ENCODE measurements at regions not wholly inside any gene's neighbourhood (a gene's known extent, or its start where the extent isn't known, plus 50 kb on each side); places are given as distances from the start of the nearest gene placed in this dataset.

DNA sequence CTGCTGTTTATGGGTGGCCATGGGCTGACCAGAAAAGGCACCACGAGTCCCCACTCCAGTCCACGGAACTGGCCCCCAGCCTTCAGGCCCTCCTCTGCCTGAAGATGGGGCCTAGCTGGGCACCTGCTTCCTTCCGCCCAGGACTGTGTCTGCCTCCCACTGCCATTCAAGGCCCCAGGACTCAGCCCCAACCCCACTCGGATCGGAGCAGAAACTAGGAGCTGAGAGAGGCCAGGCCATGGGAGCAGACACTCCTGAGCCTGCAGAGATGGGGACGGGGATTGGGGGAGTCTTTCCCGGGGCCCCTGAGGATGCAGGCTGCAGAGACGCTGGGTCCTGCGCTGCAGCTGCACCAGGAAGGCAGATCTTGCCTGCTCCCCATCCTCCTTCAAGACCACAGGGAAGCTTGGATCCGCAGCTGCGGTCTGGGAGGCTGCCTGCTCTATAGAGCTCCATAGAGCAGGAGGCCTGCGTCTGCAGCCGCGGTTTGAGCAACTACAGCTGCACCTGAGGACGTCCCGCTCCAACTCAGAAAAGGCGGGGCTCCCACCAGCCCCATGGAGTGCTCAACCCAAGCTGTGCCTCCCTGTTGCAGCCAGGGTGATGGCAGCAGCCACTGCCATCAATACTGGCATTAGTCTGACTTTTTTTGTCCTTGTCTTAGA lies 383.9 kb upstream of the TMCO5A start:
- DNase-seq (ENCODE audit: insufficient read length, low spot score) (no peak), FAIRE-seq (no peak)

DNA sequence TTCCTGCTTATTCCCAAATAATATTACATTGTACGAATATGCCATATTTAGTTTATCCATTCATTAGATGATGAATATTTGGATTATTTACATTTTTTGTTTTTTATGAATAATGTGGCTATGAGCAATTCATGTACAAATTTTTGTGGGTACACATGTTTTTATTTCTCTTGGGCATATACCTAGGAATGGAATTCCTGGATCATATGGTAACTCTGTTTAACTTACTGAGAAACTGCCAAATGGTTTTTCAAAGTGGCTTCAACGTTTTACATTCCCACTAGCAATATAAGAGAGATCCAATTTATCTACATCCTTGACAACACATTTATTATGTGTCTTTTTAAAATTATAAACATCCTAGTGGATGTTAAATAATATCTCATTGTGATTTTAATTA lies 362.0 kb upstream of the TMCO5A start:
- DNase-seq (ENCODE audit: insufficient read length, low spot score) (no peak), FAIRE-seq (no peak)

DNA sequence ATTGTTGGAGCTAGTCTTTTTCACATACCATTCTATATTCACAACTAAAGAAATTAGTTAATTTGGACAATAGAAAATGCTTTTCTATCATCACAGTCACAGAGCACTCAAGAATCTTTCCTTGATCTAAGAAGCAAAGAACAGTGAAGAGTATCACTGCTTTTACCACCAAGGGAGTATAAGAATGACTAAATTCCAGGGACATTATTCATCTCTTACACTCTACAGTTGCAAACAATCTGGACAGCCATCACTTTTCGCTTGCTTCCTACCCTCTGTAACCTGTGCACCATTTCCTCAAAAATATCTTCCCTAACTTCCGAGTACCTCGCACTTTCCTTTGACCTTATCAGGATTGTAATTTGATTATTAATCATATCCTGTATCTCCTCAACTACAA lies 359.5 kb upstream of the TMCO5A start:
- FAIRE-seq: no peak
- no peak for DNase-seq (ENCODE audit: insufficient read length, low spot score)

DNA sequence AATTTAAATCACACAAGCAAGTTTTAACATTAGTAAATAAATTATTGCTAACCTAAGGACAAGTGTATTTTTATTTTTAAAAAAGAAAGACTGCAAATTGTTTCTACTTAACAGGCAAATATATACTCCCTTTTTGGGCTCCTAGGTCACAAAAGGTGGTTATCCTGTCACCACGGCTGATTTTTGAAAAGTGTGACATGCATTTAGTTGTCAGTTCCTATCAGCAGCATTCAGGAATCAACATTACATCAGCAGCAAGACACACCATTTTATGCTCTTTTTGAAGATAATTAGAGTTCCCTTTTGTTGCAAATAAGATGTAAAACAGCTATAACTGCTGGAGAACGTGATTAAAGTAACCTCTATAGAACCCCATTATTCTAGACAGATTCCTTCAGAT lies 357.5 kb upstream of the TMCO5A start:
- FAIRE-seq (no peak), DNase-seq (ENCODE audit: insufficient read length, low spot score) (no peak)

DNA sequence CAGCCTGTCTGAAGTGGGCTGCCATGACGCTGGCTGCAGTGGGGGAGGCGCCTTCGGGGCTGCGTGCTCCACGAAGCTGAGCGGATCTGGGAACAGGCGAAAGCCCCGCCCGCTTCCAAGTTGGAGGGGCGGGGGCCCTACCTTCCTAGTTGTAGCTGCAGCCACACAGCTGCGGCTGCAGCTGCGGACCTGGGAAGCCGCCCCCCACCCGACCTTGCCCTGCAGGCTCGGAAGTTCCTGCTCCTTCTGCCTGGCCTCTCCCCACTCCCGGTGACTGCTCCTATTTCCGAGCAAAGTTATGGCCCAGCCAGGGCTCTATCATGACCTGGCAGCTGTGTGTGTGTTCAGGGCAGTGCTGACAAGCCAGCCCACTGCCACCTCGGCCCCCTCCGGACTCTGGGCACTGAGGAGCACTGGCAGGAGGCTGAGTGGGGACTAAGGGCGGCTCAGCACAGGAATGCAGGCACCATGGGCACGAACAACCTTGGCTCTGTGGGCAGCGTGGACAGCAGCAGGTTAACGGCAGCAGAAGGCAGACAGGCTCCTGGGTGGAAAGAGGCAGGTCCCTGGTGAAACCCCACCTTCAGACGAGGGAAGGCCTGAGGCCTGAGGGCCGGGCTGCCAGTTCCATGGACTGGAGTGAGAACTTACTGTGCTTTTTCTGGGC lies 352.4 kb upstream of the TMCO5A start:
- FAIRE-seq: no peak

DNA sequence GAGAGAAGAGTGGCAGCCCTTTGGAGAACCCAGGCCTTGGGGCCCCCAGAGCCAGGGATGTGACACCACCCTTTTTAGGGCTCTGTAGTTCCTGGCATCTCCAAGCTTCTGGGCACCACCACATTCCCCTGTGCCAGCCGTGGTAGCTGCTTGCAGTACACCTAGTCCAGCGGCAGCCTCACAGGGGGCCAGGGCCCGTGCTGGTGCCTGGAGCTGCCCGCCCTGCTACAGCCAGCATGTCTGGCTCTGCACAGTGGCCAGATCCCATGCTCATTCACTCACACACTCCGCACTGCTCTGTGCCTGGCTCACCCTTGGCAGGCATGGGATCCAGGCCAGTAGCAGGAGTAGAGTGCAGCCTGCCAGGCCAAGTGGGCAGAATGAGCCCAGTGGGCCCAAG lies 351.6 kb upstream of the TMCO5A start:
- DNase-seq (ENCODE audit: insufficient read length, low spot score) (no peak), FAIRE-seq (no peak)

More for the DNA sequence above, 352.4 kb upstream of the TMCO5A start:
- DNase-seq (ENCODE audit: insufficient read length, low spot score): no peak

DNA sequence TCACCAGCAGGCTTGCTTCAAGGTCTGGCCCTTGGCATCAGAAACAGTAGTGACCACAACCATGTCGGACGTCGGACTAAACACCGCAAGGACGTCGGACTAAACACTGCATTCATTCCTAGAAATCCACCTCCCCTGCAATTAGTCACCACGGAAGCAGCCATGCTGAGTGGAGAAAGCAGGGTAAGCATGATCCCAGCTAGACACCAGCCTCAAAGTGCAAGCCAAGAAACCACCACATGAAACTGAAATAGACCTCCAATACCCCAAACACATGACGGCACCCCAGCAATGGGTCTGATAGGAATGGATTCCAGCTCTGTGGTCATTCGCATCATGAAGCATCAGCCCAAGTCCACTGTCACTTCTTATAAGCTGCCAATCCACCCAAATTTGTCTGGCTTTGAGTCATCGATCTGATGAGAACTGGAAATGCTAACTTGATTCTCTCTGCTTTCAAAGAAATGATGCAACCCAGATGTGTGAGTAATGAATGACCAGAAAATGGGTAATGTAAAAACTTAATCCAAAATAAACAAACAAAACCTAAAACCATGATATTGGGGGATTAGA lies 348.3 kb upstream of the TMCO5A start:
- FAIRE-seq (no peak), DNase-seq (ENCODE audit: insufficient read length, low spot score) (no peak)

DNA sequence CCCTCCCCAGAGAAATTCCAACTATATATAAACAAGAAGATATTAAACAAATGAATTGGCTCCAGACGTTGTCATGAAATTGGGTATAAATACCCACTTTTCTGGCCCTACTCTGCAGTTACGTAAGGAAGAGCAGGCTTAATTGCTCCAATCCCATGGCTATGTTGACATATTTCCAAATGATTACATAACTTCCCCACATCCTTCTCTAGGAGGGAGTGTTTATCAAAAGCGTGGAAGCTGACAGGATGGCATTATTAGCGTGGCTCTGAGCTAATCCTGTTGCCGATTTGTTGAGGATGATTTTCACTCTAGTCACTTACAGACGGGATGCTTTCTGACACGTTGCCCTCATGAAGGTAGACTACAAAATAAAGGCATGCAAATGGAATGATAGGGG lies 347.5 kb upstream of the TMCO5A start:
- no peak for FAIRE-seq
- DNase-seq (ENCODE audit: insufficient read length, low spot score): no peak

DNA sequence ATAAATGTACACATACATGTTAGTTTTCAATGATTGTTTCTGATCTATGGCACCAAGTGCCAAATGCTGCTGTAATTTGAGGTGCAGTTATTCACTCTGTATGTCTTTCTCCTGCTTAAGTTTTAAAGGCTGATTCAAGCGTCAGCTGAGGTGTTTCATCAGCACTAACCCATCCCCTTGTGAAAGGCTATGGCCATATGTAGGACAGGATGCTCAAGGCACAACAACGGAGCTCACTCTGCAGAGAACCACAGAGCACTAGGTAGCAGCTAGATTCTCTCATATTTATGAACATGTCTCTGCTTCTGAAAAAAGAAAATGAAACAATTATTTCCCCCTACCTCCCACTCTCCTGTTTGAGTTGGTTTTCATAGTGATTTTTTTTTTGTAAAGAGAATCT lies 340.0 kb upstream of the TMCO5A start:
- DNase-seq (ENCODE audit: insufficient read length, low spot score): no peak
- FAIRE-seq: no peak

DNA sequence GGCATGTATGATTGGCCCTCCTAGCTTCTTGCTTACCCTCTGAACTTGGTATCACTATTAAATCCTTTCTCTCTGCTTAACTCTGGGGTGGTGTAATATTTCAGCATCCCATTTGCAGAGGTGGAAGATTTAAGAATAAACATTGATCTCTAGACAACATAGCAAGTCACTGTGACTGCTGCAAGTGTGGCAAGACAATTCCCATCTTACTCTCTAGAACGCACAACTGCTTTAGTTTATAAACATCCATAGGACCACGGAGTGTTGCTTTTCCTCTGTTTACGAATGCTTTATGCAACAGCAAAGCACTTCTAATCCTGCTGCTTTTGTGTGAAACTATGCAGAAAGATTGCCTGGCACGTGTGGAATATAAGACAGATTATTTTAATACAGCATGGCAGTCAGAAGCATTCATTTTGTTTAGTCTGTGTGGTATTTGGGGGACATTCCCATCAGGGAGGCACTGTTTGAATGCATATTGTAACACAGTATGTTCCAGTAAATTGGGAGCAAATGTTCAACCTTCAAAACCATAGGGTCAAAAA lies 338.9 kb upstream of the TMCO5A start:
- DNase-seq (ENCODE audit: insufficient read length, low spot score) (no peak), FAIRE-seq (no peak)

DNA sequence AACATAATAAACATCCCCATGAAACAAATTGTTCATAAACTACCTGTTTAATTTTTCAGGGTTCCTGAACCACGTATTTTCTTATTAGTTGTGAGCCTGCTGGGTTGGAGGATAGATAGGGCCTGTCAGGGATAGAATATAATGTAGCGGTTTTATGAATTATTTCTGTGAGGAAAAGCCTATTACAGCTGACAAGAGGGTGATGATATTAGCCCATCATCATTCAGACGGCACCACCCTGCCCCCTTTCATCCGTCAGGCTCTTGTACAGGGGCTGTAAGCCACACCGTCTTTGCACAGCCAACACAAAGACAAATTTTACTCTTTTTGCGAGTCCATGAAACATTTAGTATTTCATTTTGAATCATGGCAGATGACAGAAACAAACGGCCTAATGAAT lies 335.3 kb upstream of the TMCO5A start:
- DNase-seq (ENCODE audit: insufficient read length, low spot score): no peak
- no peak for FAIRE-seq

DNA sequence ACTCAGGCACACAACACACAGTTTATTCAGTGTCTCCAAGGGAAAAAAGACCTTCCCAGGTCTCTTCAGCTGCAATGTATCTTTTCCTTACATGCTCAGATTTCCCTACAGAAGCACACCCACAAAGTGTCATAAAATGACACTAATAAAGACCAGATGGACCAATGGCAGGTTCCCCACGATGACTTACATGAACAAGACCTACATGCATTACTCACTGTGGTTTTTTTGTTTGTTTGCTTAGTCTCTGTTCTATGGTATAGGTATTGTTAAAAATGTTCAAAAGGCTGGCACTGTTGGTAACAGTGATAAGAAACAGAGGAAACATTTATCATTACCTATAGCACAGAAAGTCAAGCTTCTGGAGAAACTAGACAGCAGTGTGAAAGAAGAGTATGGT lies 318.2 kb upstream of the TMCO5A start:
- FAIRE-seq (no peak), DNase-seq (ENCODE audit: insufficient read length, low spot score) (no peak)

DNA sequence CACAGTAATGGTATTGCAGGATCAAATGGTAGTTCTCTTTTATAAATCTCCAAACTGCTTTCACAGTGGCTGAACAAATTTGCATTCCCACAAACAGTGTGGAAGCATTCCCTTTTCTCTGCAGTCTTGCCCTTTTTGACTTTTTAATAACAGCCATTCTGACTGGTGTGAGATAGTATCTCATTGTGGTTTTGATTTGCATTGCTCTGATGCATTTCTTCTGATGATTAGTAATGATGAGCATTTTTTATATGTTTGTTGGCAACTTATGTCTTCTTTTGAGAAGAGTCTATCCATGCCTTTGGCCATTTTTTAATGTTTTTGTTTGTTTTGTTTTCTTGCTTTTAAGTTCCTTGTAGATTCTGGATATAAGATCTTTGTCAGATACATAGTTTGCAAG lies 316.1 kb upstream of the TMCO5A start:
- DNase-seq (ENCODE audit: insufficient read length, low spot score) (no peak), FAIRE-seq (no peak)

DNA sequence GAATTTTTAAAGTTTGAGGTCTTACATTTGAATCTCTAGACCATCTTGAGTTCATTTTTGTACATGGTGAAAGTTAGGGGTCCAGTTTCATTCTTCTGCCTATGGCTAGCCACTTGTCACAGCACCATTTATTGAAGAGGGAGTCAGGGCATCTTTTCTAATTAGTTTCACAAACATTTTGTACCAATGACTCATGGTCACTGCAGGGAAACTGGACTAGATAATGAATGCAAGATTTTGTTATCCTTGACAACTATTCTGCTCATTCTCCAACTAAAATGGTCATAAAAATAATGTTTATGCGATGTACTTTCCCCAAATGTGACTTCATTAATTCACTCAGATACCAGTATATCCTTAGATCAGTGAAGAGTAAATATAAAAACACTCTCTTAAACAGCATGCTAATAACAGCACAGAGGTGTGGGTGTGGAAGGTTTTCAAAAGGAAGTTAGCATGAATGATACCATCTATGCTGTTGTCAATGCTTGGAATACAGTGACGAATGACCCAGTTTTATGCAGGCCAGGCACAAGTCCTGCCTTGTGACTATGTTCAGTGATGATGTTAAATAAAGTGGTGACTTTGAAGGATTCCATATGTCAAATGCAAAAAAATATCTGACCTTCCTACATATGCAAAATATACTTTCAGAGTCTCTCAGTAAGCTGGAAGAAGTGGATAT lies 314.9 kb upstream of the TMCO5A start:
- DNase-seq (ENCODE audit: insufficient read length, low spot score) (no peak), FAIRE-seq (no peak)

DNA sequence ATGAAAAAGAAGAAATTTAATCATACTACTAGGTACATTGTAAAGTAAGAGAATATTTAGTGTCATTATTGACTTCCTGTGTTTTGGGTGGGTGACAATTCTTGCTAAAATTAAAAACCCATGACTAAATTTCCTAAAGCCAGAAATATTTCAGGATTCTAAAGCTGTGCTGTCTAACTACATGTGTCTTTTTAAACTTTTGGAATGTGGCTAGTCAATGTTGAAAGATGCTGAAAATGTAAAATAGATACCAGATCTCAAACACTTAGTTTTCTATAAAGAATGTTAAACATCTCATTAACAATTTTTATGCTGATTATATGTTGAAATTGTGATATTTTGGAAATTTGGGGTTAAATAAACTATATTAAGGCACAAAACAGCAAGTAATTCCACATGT lies 308.9 kb upstream of the TMCO5A start:
- no peak for DNase-seq (ENCODE audit: insufficient read length, low spot score)
- no peak for FAIRE-seq

DNA sequence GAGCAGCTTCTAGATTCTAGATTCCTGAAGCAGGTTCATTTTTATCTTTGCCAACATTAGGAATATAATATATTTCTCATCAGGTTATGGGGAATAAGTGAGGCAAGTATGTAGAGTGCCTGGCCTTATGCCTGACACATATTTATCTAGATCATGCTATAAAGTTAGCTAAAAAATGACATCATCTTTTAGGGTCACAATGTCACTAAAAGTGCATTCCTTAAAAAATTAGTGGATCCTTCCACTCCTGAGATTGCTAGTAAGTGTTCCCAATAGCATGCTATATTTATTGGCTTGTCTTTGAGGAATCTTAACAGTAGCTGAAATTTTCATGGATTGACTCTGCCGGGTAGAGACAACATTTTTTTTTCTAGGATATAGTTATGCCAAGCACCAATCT lies 305.9 kb upstream of the TMCO5A start:
- FAIRE-seq: no peak
- DNase-seq (ENCODE audit: insufficient read length, low spot score): no peak

DNA sequence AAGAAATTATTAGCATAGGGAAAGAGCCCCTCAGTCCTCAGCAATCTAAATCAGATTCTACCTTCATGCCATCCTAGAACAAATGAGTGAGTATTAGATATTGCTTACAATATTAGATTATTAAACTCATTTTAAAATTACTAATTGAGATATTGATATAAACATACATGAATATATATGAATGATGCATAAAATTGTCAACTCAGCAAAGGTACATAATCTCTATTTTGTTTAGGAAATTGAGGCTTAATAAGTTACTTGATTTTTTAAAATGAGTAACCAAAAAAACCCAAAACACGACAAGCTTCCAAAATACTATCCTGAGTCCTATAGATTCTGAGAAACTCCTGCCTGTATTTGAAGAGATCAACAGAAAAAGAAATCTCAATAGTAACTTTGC lies 297.7 kb upstream of the TMCO5A start:
- no peak for DNase-seq (ENCODE audit: insufficient read length, low spot score)
- FAIRE-seq: no peak

DNA sequence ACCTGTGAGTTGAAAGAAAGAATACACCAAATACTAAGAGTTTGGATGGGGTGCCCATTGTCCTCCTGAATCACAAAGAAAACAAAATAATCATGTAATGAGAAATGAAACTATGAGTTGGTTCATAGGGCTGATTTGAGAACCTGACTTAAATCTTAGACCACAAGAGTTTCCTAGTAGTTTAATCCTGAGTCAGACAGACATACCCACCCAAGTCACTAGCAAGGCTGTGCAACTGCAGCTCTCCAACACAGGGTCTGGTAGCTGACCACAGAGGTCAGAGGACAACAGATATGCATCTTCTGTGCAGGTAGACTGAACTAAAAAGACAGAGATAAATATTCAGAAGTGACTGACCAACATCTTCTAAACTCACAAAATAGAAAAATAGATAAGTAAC lies 296.3 kb upstream of the TMCO5A start:
- DNase-seq (ENCODE audit: insufficient read length, low spot score) (no peak), FAIRE-seq (no peak)

DNA sequence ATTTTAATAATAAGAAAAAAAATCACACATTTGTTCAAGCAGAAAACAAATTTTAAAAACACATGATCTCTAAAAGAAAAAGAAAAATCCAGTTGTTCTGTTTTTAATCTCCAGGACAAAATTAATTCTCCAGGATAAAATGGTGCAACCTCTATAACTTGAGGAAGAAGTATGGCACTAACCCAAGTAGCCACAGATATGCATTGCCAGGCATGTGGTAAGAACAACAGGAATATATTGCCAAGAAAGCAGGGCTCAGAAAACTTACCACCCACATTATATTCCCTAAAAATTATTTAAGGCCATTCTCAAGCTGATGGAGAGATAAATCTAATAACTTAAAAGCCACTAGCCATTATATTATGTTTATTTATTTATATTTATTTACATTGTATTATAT lies 295.7 kb upstream of the TMCO5A start:
- DNase-seq (ENCODE audit: insufficient read length, low spot score): no peak
- FAIRE-seq: no peak

DNA sequence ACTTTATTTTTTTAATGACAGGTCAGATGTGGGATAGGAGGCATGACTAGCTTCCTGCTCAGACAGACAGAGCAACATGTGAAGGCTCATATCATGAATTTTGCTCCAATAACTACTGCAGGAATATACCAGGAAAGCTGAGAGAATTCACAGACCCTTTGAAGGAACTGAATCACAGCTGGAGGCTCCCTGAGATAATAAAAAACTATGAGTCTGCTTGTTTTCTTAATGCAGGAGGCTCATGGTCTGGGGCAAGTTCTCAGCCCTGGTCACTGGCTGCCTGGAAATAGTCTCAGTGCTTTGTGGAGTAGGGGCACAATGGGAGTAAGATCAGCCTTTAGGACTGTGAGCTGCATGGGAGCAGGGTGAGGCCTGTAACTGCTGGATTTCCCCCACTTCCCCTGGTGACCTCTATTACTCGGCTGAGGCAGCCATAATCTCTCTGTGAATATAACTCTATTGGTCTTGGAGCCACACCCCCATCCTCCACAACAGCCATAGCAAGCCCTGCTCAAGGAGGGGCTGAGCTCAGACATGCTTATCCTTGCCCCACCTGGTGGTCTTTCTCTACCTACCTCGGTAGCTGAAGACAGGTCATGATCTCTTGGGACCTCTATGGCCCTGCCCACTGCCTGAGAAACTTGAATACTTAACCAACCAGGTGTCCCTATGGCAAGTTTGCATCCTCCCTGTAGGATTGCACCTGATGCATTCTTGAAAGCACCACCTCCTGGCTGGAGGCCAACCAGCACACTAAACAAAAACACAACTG lies 281.6 kb upstream of the TMCO5A start:
- FAIRE-seq (no peak), DNase-seq (ENCODE audit: insufficient read length, low spot score) (no peak)

DNA sequence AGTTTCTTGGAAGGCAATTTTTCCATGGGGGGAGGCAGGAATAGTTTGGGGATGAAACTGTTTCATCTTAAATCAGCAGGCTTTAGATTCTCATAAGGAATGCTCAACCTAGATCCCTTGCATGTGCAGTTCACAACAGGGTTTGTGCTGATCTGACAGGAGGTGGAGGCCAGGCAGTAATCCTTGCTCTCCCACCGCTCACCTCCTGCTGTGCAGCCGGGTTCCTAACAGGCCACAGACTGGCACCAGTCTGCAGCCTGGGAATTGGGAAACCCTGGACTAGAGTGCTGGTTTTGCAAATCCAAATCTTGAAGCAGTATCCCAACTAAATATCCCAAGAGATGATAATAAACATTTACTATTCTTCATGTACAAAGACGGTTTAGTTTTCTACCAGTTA lies 256.3 kb upstream of the TMCO5A start:
- FAIRE-seq: no peak
- no peak for DNase-seq (ENCODE audit: insufficient read length, low spot score)
